ENCODE measurements at regions not wholly inside any gene's neighbourhood (a gene's known extent, or its start where the extent isn't known, plus 50 kb on each side); places are given as distances from the start of the nearest gene placed in this dataset.

GRCh38 chr2:106316915-106317314 lies 122.8 kb upstream of the UXS1 start:
- no peak for TF ChIP-seq CTCF (IDR thresholded peaks at IDR 0.05; ENCODE audit: low read length)
- TF ChIP-seq EZH2 (optimal IDR thresholded peaks at IDR 0.05; ENCODE audit: low read depth, low read length): no peak

Measured in MM.1S (cell line).